M059J (cell line): ENCODE measurements at regions not wholly inside any gene's neighbourhood (a gene's known extent, or its start where the extent isn't known, plus 50 kb on each side); places are given as distances from the start of the nearest gene placed in this dataset.

Experiments
- DNase-seq: peaks from one replicate; pipeline ENCODE4 v3.0.0-alpha.2; 2012; ENCODE audit warnings: low read depth

- no peak for DNase-seq
Measured at GRCh38 chr15:100812802-100813201, 66.8 kb upstream of the ALDH1A3 start.

GRCh38 chr15:100818927-100819326 is 60.7 kb upstream of the ALDH1A3 start:
- DNase-seq, result peak; percentile 79

- DNase-seq, result no peak
Measured at GRCh38 chr15:100820528-100820927, 59.1 kb upstream of the ALDH1A3 start.

- no peak for DNase-seq
Measured at GRCh38 chr15:100821327-100821726, 58.3 kb upstream of the ALDH1A3 start.

GRCh38 chr15:100824211-100824610 is 55.4 kb upstream of the ALDH1A3 start:
- DNase-seq, result no peak

GRCh38 chr15:100829457-100829856 is 50.2 kb upstream of the ALDH1A3 start:
- DNase-seq, result no peak
